Hematopoietic multipotent progenitor cell treated with erythropoietin and hydrocortisone succinate and interleukin-3 and kit ligand, for 15 days (in vitro differentiated cells): ENCODE measurements at regions not wholly inside any gene's neighbourhood (a gene's known extent, or its start where the extent isn't known, plus 50 kb on each side); places are given as distances from the start of the nearest gene placed in this dataset.
"Not testable (repeated sequence)": the region's sequence is repeated elsewhere in the genome, so short reads cannot be mapped to it uniquely, and the experiment has no call there.

Source experiments
- DNase-seq: peaks from one replicate; pipeline ENCODE4 v3.0.0-alpha.2; 2015; ENCODE audit warnings: low spot score

DNA sequence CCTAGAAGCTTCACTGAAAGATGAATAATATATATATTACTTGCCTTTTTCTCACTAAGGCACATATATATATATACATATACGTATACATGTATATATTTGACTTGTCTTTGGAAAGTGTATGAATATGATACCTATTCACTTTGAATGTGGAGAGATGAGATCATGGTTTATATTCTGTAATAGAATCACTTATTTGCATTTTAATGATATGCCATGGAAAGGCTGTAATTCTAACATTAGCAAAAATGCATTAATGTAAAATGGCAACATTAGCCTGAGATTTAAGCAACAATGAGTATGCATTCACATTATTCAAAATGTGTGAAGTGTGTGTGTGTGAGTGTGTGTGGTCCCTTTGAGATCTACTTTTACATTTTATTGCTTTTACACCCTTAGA, 54.5 kb upstream of the PRKD1 start:
- no peak for DNase-seq

DNA sequence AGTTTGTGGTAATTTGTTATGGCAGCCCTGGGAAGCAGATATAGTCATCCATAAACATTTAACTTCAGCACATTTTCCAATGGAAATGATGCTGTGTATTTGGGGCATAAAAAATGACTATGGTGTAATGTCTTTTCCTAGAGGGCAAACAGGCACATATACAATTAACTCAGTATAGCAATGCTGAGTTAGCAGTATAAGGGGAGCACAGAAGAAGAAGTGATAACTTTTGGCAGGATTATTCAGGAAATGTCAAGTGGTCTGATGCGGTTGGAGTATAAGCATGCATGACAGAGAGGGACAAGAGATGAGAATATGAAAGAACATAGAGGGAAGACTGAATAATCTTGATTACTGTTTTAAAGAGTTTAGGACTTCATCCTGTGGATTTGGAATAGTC, 55.3 kb upstream of the PRKD1 start:
- no peak for DNase-seq

- not testable (repeated sequence) for DNase-seq
Observed at GRCh38 chr14:29990344-29990857, 62.8 kb upstream of the PRKD1 start.

DNA sequence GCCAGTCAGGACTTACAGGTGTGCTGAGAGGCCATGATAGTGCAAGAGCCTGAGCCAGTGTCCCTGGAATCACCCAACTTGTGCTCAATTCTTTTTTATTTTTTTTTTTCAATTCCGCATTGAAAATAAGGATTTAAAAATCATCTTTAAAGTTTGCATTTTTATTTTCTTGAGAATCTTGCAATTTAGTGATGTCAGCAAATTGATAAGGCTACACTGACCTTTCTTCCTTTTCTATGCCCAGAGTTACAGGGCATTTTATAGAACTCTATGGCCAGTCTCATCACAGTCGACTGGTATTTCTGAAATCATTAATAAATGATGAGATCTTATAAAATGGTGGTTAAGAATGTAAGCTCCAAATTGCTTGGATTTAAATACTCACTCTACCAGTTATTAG, 63.3 kb upstream of the PRKD1 start:
- no peak for DNase-seq

GRCh38 chr14:29993143-29993542, 65.5 kb upstream of the PRKD1 start:
- DNase-seq: no peak

DNA sequence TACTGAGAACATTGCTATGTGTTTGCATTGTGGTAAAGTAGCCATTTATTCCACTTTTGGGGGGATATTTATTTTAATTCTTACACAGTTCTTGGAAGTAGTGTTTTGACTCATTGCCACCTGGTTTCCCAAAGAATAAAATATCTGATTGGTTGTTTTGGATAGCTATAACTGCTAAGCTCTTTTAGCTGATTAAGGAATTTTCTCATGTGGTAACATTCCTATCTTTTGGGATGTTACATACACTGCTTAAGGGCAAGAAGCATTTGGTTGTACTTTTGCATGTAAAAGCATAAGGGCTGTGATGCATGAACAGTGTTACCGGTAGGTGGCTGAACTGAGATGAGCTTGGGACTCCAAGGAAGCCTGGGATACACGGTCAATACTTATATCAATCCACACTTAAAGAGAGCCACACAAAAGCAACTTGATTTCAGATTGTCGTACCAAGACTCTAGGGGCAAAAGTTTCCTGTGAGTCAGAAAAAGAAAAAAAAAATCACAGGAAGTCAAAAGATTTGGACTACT, 71.4 kb upstream of the PRKD1 start:
- DNase-seq: no peak

DNA sequence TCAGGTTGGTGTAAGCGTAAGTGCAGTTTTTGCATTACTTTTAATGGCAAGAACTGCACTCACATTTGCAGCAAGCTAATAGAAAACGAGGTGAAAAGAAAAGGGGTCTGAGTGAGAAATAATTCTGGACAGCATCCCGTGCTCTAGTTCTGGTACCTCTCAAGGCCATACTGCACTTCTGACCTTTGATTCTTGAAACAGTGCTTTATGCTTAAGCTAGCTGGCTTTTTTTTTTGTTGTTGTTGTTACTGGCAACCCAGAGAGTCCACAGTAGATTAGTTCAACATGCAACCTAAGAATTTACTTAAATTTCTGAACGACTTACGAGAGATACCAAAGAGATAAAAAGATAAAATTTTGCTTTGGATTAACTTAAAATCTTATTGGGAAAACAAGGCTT, 75.2 kb upstream of the PRKD1 start:
- DNase-seq: no peak

DNA sequence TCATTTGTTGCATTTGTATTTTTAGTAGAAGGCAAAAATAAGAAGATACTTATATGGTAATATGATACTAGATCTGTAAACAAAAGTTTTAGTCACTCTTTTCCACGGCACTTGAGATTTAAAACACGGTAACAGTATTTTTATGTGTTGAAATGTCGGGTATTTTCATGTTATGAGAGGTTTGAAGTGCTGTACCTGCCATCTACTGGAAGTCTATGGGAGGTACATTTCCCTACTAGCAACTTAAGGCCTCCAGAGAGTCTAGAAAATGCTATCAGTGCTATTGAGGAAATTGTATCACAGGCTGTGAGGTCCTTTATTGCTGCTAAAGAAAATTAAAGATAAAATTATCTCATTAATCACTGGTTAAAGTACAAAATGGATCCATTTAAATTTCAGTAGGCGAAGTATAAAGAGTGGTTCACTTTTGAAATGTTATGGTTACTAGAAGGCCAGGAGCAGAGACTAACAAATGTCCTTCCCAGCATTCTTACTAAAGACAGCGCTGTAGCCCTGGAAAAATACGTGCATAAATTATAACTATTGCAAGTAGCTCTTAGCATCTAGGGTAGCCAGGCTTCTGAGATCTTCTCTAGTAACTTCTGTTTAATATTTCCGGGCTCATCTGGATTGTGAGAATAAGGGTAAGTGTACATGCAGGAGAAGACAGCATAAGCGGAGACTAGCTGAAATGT, 77.6 kb upstream of the PRKD1 start:
- DNase-seq: no peak

GRCh38 chr14:30006695-30007094, 79.0 kb upstream of the PRKD1 start:
- DNase-seq: no peak

GRCh38 chr14:30015489-30015888, 87.8 kb upstream of the PRKD1 start:
- DNase-seq: no peak

DNA sequence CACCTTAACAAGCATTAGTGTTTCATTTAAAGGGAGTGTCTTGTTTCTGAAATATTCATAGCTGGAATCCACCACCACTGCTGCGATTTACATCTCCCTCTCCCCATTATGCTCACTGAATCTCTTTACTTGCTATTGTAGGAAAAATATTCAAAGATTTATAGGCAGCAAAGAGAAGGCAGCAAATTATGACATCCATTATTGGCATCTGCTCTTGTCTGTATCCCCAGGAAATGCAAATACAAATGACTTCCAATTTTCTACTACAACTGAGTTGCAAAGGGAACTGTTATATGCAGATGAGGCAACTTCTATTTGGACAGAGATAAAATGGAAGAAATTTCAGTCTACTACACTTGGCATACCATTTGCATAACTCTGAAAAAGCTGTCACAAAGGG, 88.4 kb upstream of the PRKD1 start:
- no peak for DNase-seq

DNA sequence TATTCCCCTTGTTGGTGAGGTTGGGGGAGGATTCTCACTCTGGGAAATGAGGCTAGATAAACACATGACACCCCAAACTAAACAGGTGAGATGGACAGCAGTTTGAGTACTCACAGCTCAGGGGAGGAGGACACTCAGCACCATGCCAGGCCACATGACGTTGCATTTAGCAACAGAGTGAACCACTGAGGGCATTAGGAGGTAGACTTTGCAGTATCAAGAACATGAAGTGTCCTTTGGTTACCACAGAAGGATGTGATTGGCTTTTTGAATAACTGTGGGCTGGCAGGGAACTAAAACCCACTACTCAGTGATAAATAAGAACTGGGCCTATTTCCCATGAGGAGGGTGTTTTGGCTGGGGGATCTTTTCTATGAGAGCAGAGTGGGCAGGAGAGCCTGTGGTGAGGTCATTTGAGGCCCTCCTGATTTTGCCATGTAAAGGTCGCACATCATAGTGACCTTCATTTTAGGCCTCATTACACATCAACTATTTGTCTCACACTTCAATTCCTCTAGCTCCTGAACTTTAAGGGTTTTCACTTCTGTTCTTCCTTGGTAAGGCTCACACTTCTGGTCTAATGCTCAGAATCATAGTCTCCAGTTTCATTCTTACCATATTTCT, 89.8 kb upstream of the PRKD1 start:
- DNase-seq: no peak

DNA sequence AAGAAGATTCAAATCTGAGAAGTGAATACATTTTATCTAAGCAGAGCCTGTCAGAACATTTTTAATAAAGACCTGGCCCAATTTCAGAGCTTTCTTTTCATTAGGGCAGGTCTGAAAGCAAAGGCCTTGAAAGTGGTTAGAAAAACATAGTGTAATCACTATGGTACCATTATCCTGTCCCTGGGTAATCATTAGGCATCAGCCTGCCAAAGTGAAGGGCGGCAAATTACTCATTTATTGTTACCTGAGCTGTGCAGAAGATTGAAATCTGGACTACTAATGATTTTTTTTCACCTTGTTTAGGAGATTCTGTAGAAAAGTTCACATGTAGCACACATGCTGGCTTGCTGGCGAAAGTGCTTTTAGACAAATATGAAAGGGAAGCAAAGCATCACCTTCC, 92.6 kb upstream of the PRKD1 start:
- DNase-seq: no peak

DNA sequence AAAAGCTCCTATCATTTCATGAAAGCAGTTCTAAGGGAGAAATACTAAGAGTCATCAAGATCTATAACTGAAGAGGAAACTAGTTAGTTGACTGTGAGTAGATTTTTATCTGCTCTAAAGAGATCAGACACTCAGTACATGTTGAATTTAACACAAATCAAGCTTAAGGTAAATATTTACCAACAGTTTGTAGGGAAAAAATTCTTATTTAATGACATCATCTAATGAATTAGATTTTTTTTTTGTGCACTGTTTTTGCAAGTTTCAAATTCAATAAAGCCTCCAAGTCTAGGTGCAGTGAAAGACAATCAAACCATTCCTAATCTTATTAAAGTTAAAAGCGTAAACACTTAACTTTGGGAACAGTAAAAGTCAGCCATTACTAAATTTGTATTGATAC, 93.0 kb upstream of the PRKD1 start:
- DNase-seq: no peak

DNA sequence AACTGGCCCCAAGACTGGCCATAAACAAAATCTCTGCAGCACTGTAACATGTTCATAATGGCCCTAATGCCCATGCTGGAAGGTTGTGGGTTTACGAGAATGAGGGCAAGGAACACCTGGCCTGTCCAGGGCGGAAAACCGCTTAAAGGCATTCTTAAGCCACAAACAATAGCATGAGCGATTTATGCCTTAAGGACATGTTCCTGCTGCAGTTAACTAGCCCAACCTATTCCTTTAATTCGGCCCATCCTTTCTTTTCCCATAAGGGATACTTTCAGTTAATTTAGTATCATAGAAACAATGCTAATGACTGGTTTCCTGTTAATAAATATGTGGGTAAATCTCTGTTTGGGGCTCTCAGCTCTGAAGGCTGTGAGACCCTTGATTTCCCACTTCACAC, 95.7 kb upstream of the PRKD1 start:
- not testable (repeated sequence) for DNase-seq

- DNase-seq: no peak
Observed at GRCh38 chr14:30034152-30034551, 106.5 kb upstream of the PRKD1 start.

GRCh38 chr14:30035361-30035760, 107.7 kb upstream of the PRKD1 start:
- no peak for DNase-seq

DNA sequence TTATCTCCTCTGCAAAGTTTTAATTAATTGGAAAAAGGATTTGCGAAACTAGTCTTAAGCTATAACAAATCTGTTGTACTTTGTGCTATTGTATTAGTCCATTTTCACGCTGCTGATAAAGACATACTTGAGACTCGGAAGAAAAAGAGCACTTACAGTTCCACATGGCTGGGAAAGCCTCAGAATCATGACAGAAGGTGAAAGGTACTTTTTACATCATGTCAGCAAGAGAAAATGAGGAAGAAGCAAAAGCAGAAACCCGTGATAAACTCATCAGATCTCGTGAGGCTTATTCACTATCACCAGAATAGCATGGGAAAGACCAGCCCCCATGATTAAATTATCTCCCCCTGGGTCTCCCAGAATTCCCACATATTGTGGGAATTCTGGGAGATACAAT, 118.1 kb upstream of the PRKD1 start:
- no peak for DNase-seq

DNA sequence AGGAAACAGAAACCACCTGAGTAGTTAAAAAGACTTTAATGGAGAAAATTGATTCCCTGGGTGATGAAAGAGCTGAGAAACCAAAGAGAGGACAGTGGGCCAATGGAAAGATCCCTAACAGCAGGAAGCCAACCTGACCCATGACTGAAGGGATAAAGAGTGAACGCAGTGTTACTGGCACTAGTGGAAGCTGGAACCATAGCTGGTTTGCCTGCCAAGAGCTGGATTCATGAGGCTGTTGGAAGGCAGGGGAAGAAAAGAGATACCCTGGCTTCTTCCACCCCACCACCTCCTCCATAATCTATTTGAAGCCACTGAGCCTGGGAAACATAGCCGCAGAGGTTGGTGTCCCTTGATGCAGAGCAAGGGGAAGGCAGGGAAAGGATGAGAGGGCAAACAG, 125.5 kb upstream of the PRKD1 start:
- no peak for DNase-seq

DNA sequence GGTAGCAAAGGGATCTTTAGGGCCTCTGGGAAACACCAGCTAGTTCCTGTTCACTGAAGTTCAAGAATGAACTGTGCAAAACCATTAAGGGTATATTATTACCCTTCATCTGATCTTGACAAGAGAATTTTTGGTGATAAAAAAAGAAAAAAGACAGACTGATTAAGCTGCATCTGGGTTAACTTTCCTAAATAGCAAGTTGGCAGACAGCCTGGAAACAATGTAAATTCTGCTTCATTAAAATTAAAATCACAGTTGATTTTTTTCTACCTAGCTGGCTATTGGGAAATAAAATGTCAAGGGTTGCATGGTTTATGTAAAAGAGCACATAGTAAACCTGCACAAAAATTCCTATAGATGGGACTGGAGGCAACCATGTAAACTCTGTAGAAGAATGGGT, 126.6 kb upstream of the PRKD1 start:
- DNase-seq: no peak

- no peak for DNase-seq
Observed at GRCh38 chr14:30058401-30058800, 130.8 kb upstream of the PRKD1 start.

GRCh38 chr14:30063746-30064145, 136.1 kb upstream of the PRKD1 start:
- DNase-seq: no peak

DNA sequence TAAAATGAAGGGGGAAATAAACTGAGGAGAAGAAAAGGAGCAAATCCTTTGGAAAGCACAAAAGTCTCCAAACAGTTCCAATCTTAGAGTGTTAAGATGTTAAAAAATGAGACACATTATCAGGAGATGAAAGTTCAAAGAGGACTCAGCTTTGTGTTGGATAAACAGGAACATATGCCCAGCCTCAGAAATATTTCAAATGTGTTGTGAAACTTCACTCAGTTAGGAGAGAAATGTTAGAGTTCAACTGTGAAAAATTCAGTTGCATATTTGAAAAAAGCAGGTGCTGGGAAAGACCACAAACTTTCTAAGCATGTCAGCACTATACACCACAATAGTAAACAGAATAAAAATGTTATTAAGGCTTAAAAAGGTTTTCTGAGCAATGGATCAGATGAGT, 136.8 kb upstream of the PRKD1 start:
- DNase-seq: no peak

- no peak for DNase-seq
Observed at GRCh38 chr14:30069536-30069935, 141.9 kb upstream of the PRKD1 start.
